ENCODE measurements at regions not wholly inside any gene's neighbourhood (a gene's known extent, or its start where the extent isn't known, plus 50 kb on each side); places are given as distances from the start of the nearest gene placed in this dataset.
"Not testable (repeated sequence)": the region's sequence is repeated elsewhere in the genome, so short reads cannot be mapped to it uniquely, and the experiment has no call there.

DNA sequence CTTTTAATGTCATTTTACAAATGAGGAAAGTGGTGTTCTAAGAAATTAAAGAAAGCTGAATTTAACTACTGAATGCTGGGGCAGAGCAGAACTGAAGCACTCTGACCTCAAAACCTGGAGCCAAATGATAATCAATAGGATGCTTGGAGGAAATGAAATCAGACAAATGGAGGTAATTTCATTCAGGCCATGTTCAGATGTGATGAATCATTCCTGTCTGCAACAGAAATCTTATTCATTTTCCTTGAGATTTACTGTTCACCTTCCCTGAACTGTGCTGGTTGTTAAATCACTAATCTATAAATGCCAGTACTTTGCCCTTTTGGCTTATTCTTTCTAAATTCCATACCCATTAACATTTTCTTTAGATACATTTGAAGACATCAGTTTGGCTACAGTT is 85.6 kb upstream of the SNX7 start:
- no peak for DNase-seq (ENCODE audit: low read depth)

GRCh38 chr1:98565951-98566350 is 95.6 kb upstream of the SNX7 start:
- DNase-seq (ENCODE audit: low read depth) = no peak

DNA sequence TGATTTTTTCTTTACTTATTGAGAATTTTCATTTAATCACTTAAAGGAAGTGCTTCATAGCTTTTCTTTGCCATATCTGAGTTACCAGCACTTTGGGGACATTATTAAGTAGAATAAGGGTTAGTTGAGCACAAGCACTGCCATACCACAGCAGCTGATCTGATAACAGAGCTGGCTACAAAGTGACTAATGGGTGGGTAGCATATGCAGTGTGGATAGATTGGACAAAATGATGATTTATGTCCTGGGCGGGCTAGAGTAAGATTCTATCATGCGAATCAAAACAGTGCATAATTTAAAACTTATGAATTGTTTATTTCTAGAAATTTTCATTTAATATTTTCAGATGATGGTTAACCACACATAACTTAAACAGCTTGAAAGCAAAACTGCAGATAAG is 102.2 kb upstream of the SNX7 start:
- no peak for DNase-seq (ENCODE audit: low read depth)

DNA sequence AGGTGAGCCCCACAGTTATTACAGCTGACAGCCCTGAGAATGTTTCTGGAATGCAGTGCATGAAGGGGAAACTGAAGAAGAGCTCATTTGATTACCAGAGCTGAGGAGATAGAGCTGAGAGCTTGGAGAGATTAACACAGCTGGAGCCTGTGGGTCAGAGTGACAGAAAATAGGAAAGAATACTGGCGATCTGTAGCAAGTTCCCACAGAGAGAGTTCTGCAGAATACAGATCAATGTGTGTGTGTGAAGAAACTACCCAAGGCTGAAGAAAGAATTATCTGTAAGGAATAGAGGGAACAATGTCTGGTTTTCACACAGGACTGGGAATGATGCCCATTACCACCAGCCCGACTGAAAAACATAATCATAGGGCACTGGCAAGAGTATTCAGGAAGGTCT is 103.6 kb upstream of the SNX7 start:
- DNase-seq (ENCODE audit: low read depth) = no peak

DNA sequence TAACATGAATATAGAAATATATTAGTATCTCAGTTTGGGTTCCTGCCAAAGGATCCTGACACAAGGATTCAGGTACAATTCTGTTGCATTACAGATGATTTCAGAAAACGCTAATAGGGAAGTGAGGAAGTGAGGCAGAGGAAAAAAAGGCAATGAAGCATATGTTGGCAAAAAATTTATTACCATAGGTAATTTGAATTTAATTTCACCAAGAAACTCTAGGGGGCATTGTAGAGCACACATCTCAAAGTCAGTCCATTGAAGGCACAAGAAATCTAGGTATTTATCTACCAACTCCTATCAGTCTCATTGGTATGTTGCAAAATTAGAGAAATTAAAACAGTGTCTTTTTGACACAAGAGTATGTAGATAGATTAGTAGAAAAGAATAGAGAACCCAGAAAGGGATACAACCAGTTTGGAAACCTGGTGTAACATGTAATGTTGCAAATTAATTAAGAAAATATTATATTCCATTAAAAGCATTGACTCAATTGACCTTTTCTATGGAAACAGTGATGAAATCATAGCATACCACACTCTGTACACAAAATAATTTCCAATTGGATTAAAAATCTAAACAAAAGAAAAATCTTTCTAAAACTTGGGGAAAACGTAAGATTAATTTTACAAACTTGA is 104.9 kb upstream of the SNX7 start:
- DNase-seq (ENCODE audit: low read depth) = no peak

GRCh38 chr1:98555814-98556213 is 105.7 kb upstream of the SNX7 start:
- no peak for DNase-seq (ENCODE audit: low read depth)

DNA sequence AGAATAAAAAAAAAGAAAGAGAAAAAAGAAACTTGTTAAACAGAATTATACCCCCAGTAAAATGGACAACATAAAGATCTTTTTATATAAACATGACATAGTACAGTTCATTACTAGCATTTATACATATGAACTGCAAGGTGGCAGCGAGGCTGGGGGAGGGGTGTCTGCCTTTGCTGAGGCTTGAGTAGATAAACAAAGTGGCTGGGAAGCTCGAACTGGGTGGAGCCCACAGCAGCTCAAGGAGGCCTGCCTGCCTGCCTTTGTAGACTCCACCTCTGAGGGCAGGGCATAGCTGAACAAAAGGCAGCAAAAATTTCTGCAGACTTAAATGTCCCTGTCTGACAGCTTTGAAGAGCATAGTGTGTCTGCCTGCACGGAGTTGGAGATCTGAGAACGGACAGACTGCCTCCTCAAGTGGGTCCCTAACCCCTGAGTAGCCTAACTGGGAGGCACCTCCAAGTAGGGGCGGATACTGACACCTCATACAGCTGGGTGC is 108.9 kb upstream of the SNX7 start:
- DNase-seq (ENCODE audit: low read depth) = not testable (repeated sequence)

GRCh38 chr1:98550076-98550475 is 111.4 kb upstream of the SNX7 start:
- no peak for DNase-seq (ENCODE audit: low read depth)

DNA sequence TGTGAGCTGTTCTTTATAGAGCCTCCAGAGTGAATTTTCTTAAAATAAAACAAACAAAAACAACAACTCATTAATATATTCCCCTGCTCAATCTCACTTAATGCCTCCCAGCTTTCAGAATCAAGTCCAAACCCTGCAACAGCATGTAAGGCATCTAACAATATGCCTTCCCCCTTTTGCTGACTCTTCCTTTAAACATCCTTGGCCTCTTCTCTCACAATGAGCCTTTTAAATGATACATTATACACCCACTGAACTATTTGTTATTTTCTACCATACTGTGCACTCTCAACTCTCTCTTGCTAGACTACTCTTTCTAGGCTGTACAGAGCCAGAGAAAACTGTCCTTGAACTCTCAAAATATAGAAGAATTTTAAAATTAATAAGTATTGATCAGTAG is 115.2 kb upstream of the SNX7 start:
- DNase-seq (ENCODE audit: low read depth) = no peak

DNA sequence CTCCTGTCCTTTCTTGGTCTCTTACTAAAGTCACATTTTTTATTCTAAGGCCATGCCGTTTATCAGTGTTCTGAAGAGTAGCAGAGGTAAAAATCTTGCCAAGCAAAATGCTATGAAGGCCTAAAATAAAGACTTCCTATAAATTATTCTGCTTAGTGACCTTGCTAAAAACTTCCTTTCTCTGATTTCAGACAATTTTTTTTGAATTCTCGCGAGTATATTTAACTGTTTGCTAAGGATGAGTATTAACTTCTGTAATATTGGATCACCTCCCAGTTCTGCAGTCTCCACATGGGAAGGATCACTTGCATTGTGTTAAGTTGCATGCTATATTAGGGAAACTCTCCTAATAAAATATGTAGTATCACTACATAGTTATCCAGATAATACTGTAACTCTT is 123.4 kb upstream of the SNX7 start:
- DNase-seq (ENCODE audit: low read depth) = no peak

DNA sequence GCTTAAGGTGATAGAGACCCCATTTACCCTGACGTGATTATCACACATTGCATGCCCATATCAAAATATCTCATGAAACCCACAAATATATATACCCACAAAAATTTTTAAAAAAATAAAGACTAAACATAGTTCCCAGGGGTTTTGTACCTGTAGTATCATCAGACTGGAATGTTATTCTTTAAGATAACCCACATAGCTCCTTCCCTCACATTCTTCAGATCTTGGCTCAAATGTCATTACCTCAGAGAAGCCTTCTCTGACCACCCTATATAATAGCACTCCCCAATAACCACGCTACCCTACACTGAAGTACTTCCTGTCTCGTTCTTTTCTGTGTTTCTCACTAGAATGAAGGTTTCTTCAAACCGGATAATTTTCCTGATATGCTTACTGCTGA is 138.3 kb upstream of the SNX7 start:
- no peak for DNase-seq (ENCODE audit: low read depth)

- DNase-seq (ENCODE audit: low read depth) = no peak
These were observed 145.2 kb upstream of the SNX7 start for GRCh38 chr1:98516306-98516705.

GRCh38 chr1:98515744-98516143 is 145.8 kb upstream of the SNX7 start:
- DNase-seq (ENCODE audit: low read depth) = no peak

- not testable (repeated sequence) for DNase-seq (ENCODE audit: low read depth)
These were observed 149.3 kb upstream of the SNX7 start for GRCh38 chr1:98512216-98512615.

DNA sequence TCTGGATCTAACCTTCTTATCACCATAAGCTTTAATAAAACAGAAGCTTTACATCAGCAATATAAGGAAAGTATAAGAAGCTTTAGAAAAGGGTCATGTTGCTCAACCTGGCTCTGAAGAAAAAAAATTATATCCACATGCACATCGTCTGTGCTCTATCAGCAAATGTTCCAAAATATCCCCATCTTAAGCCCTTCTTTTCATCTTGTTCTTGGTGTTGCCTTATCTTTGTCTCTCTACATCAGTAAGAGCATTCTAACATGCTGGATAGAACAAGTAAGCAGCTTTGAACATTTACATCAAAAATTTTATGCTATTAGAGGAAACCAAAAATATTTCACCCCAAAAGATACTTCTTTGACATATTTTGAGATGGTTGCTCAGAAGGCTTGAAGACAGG is 157.8 kb upstream of the SNX7 start:
- DNase-seq (ENCODE audit: low read depth) = no peak

DNA sequence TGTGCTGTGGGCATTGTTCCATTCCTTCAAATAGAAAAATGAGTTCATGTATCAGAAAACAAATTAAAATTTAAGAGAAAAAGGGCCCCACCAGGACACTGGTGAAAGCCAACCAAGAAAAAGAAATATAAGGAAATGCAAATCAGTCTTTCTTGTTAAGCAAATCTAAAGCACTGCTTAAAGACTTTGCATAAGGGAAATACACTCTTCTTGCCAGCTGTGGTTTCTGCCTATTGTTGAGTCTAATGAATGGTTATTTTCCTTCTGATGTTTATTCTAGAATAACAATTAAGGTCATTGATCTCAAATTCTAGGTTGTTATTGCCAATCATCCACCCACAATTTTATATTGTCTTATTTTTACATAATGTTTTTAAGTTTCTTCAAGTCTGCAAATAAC is 158.6 kb upstream of the SNX7 start:
- DNase-seq (ENCODE audit: low read depth) = no peak

- no peak for DNase-seq (ENCODE audit: low read depth)
These were observed 161.2 kb upstream of the SNX7 start for GRCh38 chr1:98500324-98500723.

DNA sequence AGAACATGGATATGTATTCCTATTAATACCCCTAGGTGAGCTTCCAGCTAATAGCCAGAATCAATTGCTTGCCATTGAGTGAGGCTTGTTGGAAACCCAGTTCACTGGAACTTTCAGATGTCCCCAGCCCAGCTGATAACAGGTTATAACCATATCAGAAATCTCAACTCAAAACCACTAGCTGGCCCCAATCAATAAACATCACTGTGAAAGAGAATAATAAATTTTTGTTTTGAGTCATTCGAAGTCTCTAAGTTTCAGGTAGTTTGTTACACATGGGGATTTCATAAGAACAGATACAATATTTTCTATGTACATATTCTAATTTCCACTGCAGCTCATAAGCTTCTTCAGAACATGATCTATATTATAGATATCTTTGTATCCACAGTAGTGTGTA is 162.9 kb upstream of the SNX7 start:
- no peak for DNase-seq (ENCODE audit: low read depth)

DNA sequence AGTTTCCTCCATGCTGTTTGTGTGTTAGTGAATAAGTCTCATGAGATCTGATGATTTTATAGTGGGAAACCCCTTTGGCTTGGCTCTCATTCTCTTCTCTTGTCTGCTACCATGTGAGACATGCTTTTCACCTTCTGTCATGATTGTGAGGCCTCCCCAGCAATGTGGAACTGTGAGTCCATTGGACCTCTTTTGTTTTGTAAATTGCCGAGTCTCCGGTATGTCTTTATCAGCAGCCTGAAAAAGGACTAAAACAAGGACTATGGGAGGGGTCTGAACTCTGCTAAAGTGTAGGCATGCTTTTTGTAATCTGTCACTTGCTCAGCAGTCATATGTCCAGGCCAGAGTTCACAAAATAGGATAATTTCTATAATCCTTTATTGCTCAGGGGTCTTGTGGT is 164.0 kb upstream of the SNX7 start:
- no peak for DNase-seq (ENCODE audit: low read depth)

DNA sequence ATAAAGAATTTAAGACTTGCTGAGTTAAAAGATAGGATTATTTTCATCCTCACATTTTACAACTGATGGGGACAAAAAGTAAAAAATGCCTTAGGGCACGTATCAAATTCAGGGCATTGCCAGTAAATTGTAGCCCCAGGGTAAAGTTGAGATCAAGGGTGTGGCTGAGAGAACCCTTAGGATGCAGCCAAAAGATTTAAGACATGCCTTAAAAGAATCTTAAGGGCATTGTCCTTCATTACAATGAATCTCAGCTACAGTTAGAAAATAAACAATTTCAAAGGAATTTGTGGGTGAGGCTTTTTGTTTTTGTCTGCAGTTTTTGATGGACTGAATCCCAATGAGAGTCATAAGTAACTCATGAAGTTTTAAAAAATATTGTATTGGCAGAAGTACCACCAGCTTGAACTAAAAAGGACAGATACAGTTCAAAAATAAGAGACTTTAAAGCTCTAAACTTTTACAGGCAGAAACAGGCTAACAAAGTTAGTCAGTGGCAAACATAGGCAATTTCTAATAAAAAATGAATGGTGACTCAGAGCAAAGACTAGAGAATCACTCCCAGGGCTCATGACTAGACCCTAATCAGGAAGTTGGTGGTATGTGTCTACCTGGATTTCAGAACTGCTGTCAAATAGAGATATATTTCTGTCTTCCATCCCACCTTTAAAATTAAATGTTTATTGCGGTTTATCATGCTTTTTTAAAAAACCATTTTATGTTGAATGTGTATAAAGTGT is 165.1 kb upstream of the SNX7 start:
- no peak for DNase-seq (ENCODE audit: low read depth)

DNA sequence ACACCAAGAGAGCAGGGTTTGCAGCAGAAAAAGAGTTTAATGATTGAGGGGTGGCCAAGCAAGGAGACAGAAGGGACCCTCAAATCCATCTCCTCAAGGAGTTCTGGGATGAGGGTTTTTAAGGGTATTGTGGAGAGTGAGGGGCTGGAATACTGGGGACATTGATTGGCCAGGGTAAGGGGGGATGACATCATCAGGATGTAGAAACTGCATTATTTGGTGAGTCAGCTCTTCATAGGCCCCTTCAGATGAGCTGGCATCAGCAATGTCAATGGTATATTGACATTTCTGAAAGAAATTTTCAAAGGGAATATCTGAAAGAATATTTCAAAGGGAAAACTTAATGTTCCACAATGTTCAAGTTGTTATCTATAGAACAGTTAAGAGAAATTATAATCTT is 168.1 kb upstream of the SNX7 start:
- DNase-seq (ENCODE audit: low read depth) = no peak

DNA sequence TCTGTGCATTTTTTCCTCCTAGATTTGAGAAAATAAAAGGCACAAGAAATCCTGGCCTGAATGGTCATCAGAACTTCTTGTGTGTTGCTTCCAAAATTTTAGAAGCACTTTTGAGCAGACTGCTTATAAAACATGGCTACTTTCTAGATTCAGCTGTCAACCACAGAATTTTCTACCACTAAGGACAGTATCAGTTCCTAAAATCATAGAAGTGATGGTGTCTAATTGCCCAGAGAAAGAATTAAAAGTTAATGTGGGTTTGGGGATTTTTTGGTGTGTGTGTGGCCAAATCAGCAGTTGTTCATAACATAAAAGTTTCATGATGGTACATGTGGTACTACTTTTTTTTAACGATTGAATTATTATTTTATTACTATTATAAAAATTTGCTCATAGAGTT is 171.4 kb upstream of the SNX7 start:
- DNase-seq (ENCODE audit: low read depth) = no peak

DNA sequence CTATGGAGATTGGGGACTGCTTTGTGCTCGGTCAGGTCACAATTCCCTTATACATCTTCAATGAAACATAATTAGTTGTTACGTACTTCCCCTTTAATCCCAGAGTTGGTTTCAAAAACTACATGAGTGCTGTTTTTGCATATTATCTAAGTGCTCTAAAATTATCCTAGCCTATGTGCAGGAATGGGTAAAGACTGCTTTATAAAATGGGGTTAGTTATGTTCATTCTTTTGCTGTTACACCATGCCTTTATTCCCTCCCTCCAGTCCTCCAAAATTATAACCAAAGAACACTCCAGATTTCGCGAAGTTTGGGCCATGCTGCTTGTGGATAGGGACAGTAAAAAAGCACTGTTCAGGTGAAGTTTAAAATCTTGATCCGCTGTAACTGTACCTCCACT is 173.9 kb upstream of the SNX7 start:
- DNase-seq (ENCODE audit: low read depth) = no peak

DNA sequence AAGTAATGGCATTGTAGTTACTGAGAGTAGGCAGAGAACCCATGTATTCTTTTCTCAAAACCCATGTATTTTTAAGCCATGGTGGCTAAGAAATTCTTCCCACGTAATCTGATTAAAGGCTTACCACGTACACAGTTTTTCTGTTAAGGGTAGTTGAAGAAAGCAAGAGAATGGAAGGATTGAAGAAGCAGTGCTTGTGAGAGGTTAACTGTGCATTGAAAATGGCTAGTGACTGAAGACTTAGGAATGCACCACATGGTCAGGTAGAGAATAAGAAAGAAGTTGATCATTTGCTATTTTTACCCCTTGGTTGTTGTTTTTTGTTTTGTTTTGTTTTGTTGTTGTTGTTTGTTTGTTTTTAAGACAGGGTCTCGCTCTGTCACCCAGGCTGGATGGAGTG is 178.9 kb upstream of the SNX7 start:
- DNase-seq (ENCODE audit: low read depth) = no peak

Measured in activated T-cell treated with anti-CD3 and anti-CD28 coated beads for 24 hours (primary cell).